ENCODE measurements at regions not wholly inside any gene's neighbourhood (a gene's known extent, or its start where the extent isn't known, plus 50 kb on each side); places are given as distances from the start of the nearest gene placed in this dataset.

DNA sequence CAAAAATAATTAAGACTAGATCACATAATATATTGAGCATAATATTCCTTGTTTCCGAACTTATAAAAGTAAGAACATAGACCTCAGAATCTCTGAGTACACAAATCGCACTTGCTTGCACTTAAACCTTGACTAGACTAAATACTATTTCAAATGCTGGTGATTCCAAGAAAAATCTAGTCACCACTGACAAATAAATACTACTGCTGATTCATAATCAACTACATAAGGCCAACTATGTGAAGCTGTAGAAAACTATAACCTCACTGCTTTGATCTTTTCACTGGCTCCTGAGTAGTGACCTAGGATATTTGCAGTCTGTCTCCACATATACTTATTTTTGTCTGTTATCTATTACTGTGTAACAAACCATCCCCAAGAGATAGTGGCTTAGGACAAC is 245.4 kb downstream of the DIO2 start:
- TF ChIP-seq CTCF (IDR thresholded peaks at IDR 0.05) (no peak), POLR2A (IDR thresholded peaks at IDR 0.05) (no peak), POLR2AphosphoS5 (IDR thresholded peaks at IDR 0.05) (no peak)

Data from prostate gland (tissue), 2 donors.